Peyer's patch (tissue), 4 donors: ENCODE measurements at regions not wholly inside any gene's neighbourhood (a gene's known extent, or its start where the extent isn't known, plus 50 kb on each side); places are given as distances from the start of the nearest gene placed in this dataset.
"Not testable (repeated sequence)": the region's sequence is repeated elsewhere in the genome, so short reads cannot be mapped to it uniquely, and the experiment has no call there.

ENCODE experiments used
- DNase-seq, 3 donors: peaks; one replicate each; pipeline ENCODE4 v3.0.0-alpha.2; 2017 to 2019
- H3K27ac ChIP-seq, 4 donors: fragments of 200-600 bp; sonication (generic); one replicate each; pipeline ENCODE4 v1.5.1; 2016 to 2019
- H3K27me3 ChIP-seq, 2 donors: fragments of 200-600 bp; sonication (generic); one replicate each; pipeline ENCODE4 v1.5.1; 2019
- H3K36me3 ChIP-seq, 3 donors: fragments of 200-600 bp; sonication (generic); one replicate each; pipeline ENCODE4 v1.5.1; 2016 to 2019
- H3K4me1 ChIP-seq, 4 donors: fragments of 200-600 bp; sonication (generic); one replicate each; pipeline ENCODE4 v1.5.1; 2016 to 2019
- H3K4me3 ChIP-seq, 4 donors: fragments of 200-600 bp; sonication (generic); 1 replicate in 3 of 4; 2 replicates in 1 of 4; pipeline ENCODE4 v1.5.1; 2016 to 2019; ENCODE audit warnings: mild to moderate bottlenecking in 1 of 4
- H3K9me3 ChIP-seq, 4 donors: fragments of 200-600 bp; sonication (generic); one replicate each; pipeline ENCODE4 v1.5.1; 2016 to 2019; ENCODE audit warnings: mild to moderate bottlenecking in 1 of 4
- CTCF ChIP-seq, 6 experiments: fragments of 450-650 bp in 4 of 6; fragments of 200-600 bp in 2 of 6; sonication (generic) in 1 of 6; IDR thresholded peaks; one replicate each; pipeline ENCODE4 v1.5.1; 2017 to 2019; ENCODE audit warnings: antibody characterized with exemption in 6 of 6, mild to moderate bottlenecking in 3 of 6, moderate library complexity in 1 of 6
- POLR2A ChIP-seq, 2 donors: fragments of 450-650 bp; IDR thresholded peaks; one replicate each; pipeline ENCODE4 v1.5.1; 2017; ENCODE audit warnings: antibody characterized with exemption in 2 of 2, mild to moderate bottlenecking in 2 of 2, moderate library complexity in 2 of 2

- no peak overlapping the region for H3K4me3 ChIP-seq
- TF ChIP-seq POLR2A (IDR thresholded peaks at IDR 0.05), result no peak
- no peak for TF ChIP-seq CTCF (IDR thresholded peaks at IDR 0.05)
Observed at GRCh38 chr11:130679247-130679646, 230.8 kb downstream of the ADAMTS15 start.

GRCh38 chr11:130682471-130682870 is 233.8 kb downstream of the SNX19 start:
- not testable (repeated sequence) for DNase-seq, H3K27ac ChIP-seq, H3K4me3 ChIP-seq, H3K4me1 ChIP-seq, H3K36me3 ChIP-seq, H3K27me3 ChIP-seq
- peaks cover 0 to 10% (median 0%) of the 10 kb centered on the region in 4 donors for H3K9me3 ChIP-seq

More at GRCh38 chr11:130679247-130679646, 230.8 kb downstream of the ADAMTS15 start:
- Histone ChIP-seq H3K9me3 (peaks cover 0 to 10% (median 0%) of the 10 kb centered on the region in 4 donors), H3K36me3 (no peaks in the 10 kb centered on the region), H3K4me1 (no peaks in the 10 kb centered on the region), H3K27ac (no peak overlapping the region), H3K27me3 (no peaks in the 10 kb centered on the region)
- no peak for DNase-seq

GRCh38 chr11:130689222-130689908 is 226.9 kb downstream of the SNX19 start:
- no peak overlapping the region for H3K4me3 ChIP-seq
- H3K4me1 ChIP-seq, result no peaks in the 10 kb centered on the region
- no peaks in the 10 kb centered on the region for H3K36me3 ChIP-seq
- no peaks in the 10 kb centered on the region for H3K9me3 ChIP-seq
- no peak overlapping the region for H3K27ac ChIP-seq
- H3K27me3 ChIP-seq, result no peaks in the 10 kb centered on the region
- no peak for TF ChIP-seq POLR2A (IDR thresholded peaks at IDR 0.05)
- DNase-seq, result no peak

GRCh38 chr11:130691581-130691980 is 224.7 kb downstream of the SNX19 start:
- TF ChIP-seq CTCF (IDR thresholded peaks at IDR 0.05) (no peak), POLR2A (IDR thresholded peaks at IDR 0.05) (no peak)
- H3K4me1 ChIP-seq, result no peaks in the 10 kb centered on the region
- H3K9me3 ChIP-seq, result no peaks in the 10 kb centered on the region
- no peak overlapping the region for H3K27ac ChIP-seq
- H3K4me3 ChIP-seq, result no peak overlapping the region
- no peaks in the 10 kb centered on the region for H3K36me3 ChIP-seq
- H3K27me3 ChIP-seq, result no peaks in the 10 kb centered on the region
- no peak for DNase-seq

- no peak for DNase-seq
- Histone ChIP-seq H3K4me1 (no peaks in the 10 kb centered on the region), H3K36me3 (no peaks in the 10 kb centered on the region), H3K27ac (no peak overlapping the region), H3K9me3 (no peaks in the 10 kb centered on the region), H3K4me3 (no peak overlapping the region), H3K27me3 (no peaks in the 10 kb centered on the region)
- no peak for TF ChIP-seq CTCF (IDR thresholded peaks at IDR 0.05)
Observed at GRCh38 chr11:130692220-130692619, 224.1 kb downstream of the SNX19 start.

- H3K4me3 ChIP-seq, result no peak overlapping the region
Observed at GRCh38 chr11:130693543-130693942, 222.7 kb downstream of the SNX19 start.

More at GRCh38 chr11:130693543-130693942, 222.7 kb downstream of the SNX19 start:
- no peaks in the 10 kb centered on the region for H3K9me3 ChIP-seq
- no peak for DNase-seq
- no peaks in the 10 kb centered on the region for H3K4me1 ChIP-seq
- no peaks in the 10 kb centered on the region for H3K27me3 ChIP-seq
- no peak overlapping the region for H3K27ac ChIP-seq
- TF ChIP-seq CTCF (IDR thresholded peaks at IDR 0.05), result no peak
- no peak for TF ChIP-seq POLR2A (IDR thresholded peaks at IDR 0.05)
- no peaks in the 10 kb centered on the region for H3K36me3 ChIP-seq
